OCI-LY3 (cell line): ENCODE measurements at regions not wholly inside any gene's neighbourhood (a gene's known extent, or its start where the extent isn't known, plus 50 kb on each side); places are given as distances from the start of the nearest gene placed in this dataset.
"Not testable (repeated sequence)": the region's sequence is repeated elsewhere in the genome, so short reads cannot be mapped to it uniquely, and the experiment has no call there.

ENCODE experiments used
- EZH2phosphoT487 ChIP-seq: fragments of 200-600 bp; shearing (Covaris generic); IDR thresholded peaks from 2 replicates; pipeline ENCODE4 v1.6.1; 2018; ENCODE audit warnings: antibody characterized with exemption, mixed run types, low read depth
- TF ChIP-seq, protein P1 (sequence below): fragments of 200-600, 300-600 bp; sonication (generic); IDR thresholded peaks from 2 replicates; pipeline ENCODE4 v1.5.1; 2014; ENCODE audit warnings: antibody characterized with exemption, low read length, low read depth

DNA sequence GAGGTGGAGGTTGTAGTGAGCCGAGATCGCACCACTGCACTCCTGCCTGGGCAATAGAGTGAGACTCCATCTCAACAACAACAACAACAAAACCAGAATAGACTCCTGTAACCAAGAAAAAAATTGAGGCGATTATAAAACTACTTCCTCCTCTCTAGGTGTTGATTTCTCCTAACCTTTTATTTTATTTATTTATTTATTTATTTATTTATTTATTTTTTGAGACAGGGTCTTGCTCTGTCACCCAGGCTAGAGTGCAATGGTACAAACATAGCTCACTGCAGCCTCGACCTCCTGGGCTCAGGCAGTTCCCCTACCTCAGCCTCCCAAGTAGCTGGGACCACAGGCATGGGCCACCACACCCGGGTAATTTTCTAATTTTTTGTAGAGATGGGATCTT, 86.2 kb downstream of the METTL2B start:
- TF ChIP-seq, protein P1, sequence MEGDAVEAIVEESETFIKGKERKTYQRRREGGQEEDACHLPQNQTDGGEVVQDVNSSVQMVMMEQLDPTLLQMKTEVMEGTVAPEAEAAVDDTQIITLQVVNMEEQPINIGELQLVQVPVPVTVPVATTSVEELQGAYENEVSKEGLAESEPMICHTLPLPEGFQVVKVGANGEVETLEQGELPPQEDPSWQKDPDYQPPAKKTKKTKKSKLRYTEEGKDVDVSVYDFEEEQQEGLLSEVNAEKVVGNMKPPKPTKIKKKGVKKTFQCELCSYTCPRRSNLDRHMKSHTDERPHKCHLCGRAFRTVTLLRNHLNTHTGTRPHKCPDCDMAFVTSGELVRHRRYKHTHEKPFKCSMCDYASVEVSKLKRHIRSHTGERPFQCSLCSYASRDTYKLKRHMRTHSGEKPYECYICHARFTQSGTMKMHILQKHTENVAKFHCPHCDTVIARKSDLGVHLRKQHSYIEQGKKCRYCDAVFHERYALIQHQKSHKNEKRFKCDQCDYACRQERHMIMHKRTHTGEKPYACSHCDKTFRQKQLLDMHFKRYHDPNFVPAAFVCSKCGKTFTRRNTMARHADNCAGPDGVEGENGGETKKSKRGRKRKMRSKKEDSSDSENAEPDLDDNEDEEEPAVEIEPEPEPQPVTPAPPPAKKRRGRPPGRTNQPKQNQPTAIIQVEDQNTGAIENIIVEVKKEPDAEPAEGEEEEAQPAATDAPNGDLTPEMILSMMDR: not testable (repeated sequence)
- TF ChIP-seq EZH2phosphoT487: not testable (repeated sequence)
